ENCODE measurements at regions not wholly inside any gene's neighbourhood (a gene's known extent, or its start where the extent isn't known, plus 50 kb on each side); places are given as distances from the start of the nearest gene placed in this dataset.

- no peaks in the 10 kb centered on the region for H3K79me2 ChIP-seq (replicated peaks; ENCODE audit: insufficient read depth, low read length)
- H3K9me2 ChIP-seq (ENCODE audit: insufficient read depth, low read length), result no peaks in the 10 kb centered on the region
- no peaks in the 10 kb centered on the region for H3K9me3 ChIP-seq (ENCODE audit: low read length)
- H3K4me2 ChIP-seq (ENCODE audit: low read length), result no peak overlapping the region
- H3K9ac ChIP-seq (ENCODE audit: low read length), result no peak overlapping the region
- no peaks in the 10 kb centered on the region for H3K27me3 ChIP-seq (ENCODE audit: insufficient read depth, low read depth, low read length)
- H3K36me3 ChIP-seq (ENCODE audit: insufficient read depth, low read length), result no peaks in the 10 kb centered on the region
- H4K20me1 ChIP-seq (ENCODE audit: insufficient read depth), result no peaks in the 10 kb centered on the region
- no peak overlapping the region for H3K4me3 ChIP-seq (ENCODE audit: low read length)
- no peak overlapping the region for H3K27ac ChIP-seq (ENCODE audit: low read length)
- H2AFZ ChIP-seq (ENCODE audit: low read depth, low read length), result no peak overlapping the region
- TF ChIP-seq REST (IDR thresholded peaks at IDR 0.05; ENCODE audit: borderline replicate concordance) (no peak), POLR2AphosphoS5 (IDR thresholded peaks at IDR 0.05) (no peak), SMC3 (conservative IDR thresholded peaks at IDR 0.05; ENCODE audit: poor library complexity) (no peak), MXI1 (conservative IDR thresholded peaks at IDR 0.05; ENCODE audit: poor library complexity, severe bottlenecking) (no peak), TAF1 (IDR thresholded peaks at IDR 0.05; ENCODE audit: low read depth) (no peak), EP300 (conservative IDR thresholded peaks at IDR 0.05; ENCODE audit: poor library complexity, severe bottlenecking) (no peak), RAD21 (conservative IDR thresholded peaks at IDR 0.05) (no peak), EZH2 (IDR thresholded peaks at IDR 0.05; ENCODE audit: borderline replicate concordance, insufficient read depth, low read length, poor library complexity, severe bottlenecking) (no peak)
- TF ChIP-seq, protein P1, sequence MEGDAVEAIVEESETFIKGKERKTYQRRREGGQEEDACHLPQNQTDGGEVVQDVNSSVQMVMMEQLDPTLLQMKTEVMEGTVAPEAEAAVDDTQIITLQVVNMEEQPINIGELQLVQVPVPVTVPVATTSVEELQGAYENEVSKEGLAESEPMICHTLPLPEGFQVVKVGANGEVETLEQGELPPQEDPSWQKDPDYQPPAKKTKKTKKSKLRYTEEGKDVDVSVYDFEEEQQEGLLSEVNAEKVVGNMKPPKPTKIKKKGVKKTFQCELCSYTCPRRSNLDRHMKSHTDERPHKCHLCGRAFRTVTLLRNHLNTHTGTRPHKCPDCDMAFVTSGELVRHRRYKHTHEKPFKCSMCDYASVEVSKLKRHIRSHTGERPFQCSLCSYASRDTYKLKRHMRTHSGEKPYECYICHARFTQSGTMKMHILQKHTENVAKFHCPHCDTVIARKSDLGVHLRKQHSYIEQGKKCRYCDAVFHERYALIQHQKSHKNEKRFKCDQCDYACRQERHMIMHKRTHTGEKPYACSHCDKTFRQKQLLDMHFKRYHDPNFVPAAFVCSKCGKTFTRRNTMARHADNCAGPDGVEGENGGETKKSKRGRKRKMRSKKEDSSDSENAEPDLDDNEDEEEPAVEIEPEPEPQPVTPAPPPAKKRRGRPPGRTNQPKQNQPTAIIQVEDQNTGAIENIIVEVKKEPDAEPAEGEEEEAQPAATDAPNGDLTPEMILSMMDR (IDR thresholded peaks at IDR 0.05; ENCODE audit: poor library complexity, severe bottlenecking), result no peak
- no peaks in the 10 kb centered on the region for H3F3A ChIP-seq (ENCODE audit: insufficient read depth, low read length, poor library complexity, severe bottlenecking)
Observed at GRCh38 chr12:67531501-67531900, 117.0 kb upstream of the DYRK2 start.

DNA sequence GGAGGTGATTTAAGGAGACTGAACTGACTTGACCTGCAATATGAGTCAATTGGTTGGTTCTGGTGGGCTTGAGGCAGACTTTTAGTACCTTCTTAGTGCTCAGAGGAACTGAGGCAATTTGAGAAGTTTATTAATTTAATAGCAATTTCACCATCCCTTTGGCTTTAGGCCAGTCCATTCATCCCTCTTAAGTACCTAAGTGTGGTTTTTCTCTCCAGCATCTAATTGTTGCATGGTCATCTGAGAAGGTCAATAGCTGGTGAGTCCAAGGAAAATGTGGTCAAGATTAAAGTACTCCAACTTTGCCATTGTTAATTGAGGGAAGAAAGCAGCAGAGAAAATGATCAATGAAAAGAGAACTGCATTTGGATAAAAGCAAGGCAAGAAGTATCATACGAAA lies 115.4 kb upstream of the DYRK2 start:
- Histone ChIP-seq H2AFZ (ENCODE audit: low read depth, low read length) (no peak overlapping the region), H3K9me2 (ENCODE audit: insufficient read depth, low read length) (no peaks in the 10 kb centered on the region), H3K4me3 (ENCODE audit: low read length) (no peak overlapping the region), H4K20me1 (ENCODE audit: insufficient read depth) (no peaks in the 10 kb centered on the region), H3K36me3 (ENCODE audit: insufficient read depth, low read length) (no peaks in the 10 kb centered on the region), H3K27me3 (ENCODE audit: insufficient read depth, low read depth, low read length) (no peaks in the 10 kb centered on the region), H3K27ac (ENCODE audit: low read length) (no peak overlapping the region), H3K9me3 (ENCODE audit: low read length) (no peaks in the 10 kb centered on the region), H3F3A (ENCODE audit: insufficient read depth, low read length, poor library complexity, severe bottlenecking) (no peaks in the 10 kb centered on the region), H3K9ac (ENCODE audit: low read length) (no peak overlapping the region), H3K79me2 (replicated peaks; ENCODE audit: insufficient read depth, low read length) (no peaks in the 10 kb centered on the region), H3K4me2 (ENCODE audit: low read length) (no peak overlapping the region)
- TF ChIP-seq MXI1 (conservative IDR thresholded peaks at IDR 0.05; ENCODE audit: poor library complexity, severe bottlenecking), result no peak
- TF ChIP-seq EP300 (conservative IDR thresholded peaks at IDR 0.05; ENCODE audit: poor library complexity, severe bottlenecking), result no peak
- TF ChIP-seq TAF1 (IDR thresholded peaks at IDR 0.05; ENCODE audit: low read depth), result no peak
- no peak for TF ChIP-seq SMC3 (conservative IDR thresholded peaks at IDR 0.05; ENCODE audit: poor library complexity)
- TF ChIP-seq REST (IDR thresholded peaks at IDR 0.05; ENCODE audit: borderline replicate concordance), result no peak
- TF ChIP-seq POLR2AphosphoS5 (IDR thresholded peaks at IDR 0.05), result no peak
- no peak for TF ChIP-seq RAD21 (conservative IDR thresholded peaks at IDR 0.05)
- TF ChIP-seq, protein P1 (IDR thresholded peaks at IDR 0.05; ENCODE audit: poor library complexity, severe bottlenecking), result no peak
- TF ChIP-seq EZH2 (IDR thresholded peaks at IDR 0.05; ENCODE audit: borderline replicate concordance, insufficient read depth, low read length, poor library complexity, severe bottlenecking), result no peak

Measured in neural cell (in vitro differentiated cells).